ENCODE measurements at regions not wholly inside any gene's neighbourhood (a gene's known extent, or its start where the extent isn't known, plus 50 kb on each side); places are given as distances from the start of the nearest gene placed in this dataset.
A peak's percentile ranks its signal among the peaks of the same experiment; 100 is the strongest.
"Not testable (repeated sequence)": the region's sequence is repeated elsewhere in the genome, so short reads cannot be mapped to it uniquely, and the experiment has no call there.

- not testable (repeated sequence) for TF ChIP-seq HIVEP1 (CRISPR knock-in tag; IDR thresholded peaks at IDR 0.05); ZNF646 (CRISPR knock-in tag; IDR thresholded peaks at IDR 0.05); HINFP (CRISPR knock-in tag; IDR thresholded peaks at IDR 0.05; ENCODE audit: low read depth); POLR2AphosphoS5 (IDR thresholded peaks at IDR 0.05; ENCODE audit: low read depth, low read length); FOXA1 (IDR thresholded peaks at IDR 0.05); FOXA1 (CRISPR knock-in tag; IDR thresholded peaks at IDR 0.05); MNT (IDR thresholded peaks at IDR 0.05); SYNCRIP (IDR thresholded peaks at IDR 0.05; ENCODE audit: insufficient read depth, low read depth, low read length); CTCF (CRISPR knock-in tag; IDR thresholded peaks at IDR 0.05); RFX5 (IDR thresholded peaks at IDR 0.05; ENCODE audit: low read depth, low read length); MEIS1 (CRISPR knock-in tag; IDR thresholded peaks at IDR 0.05; ENCODE audit: borderline replicate concordance); ZBED4 (CRISPR knock-in tag; IDR thresholded peaks at IDR 0.05; ENCODE audit: borderline replicate concordance); NONO (IDR thresholded peaks at IDR 0.05); NONO (CRISPR knock-in tag; conservative IDR thresholded peaks at IDR 0.05)
- TF ChIP-seq MAFK (conservative IDR thresholded peaks at IDR 0.05 in 1 of 2, IDR thresholded peaks at IDR 0.05 in 1 of 2; ENCODE audit: low read length in 2 of 2) = peak; percentile 66 to 81
These were observed 70.7 kb upstream of the CD302 start for GRCh38 chr2:159868598-159869159.

All from HepG2 (cell line).